HUES48 (cell line): ENCODE measurements at regions not wholly inside any gene's neighbourhood (a gene's known extent, or its start where the extent isn't known, plus 50 kb on each side); places are given as distances from the start of the nearest gene placed in this dataset.

ENCODE experiments used
- H3K27ac ChIP-seq: one replicate; pipeline ENCODE4 v1.7.0; 2013; ENCODE audit warnings: low read depth, low read length, inconsistent platforms
- H3K27me3 ChIP-seq: 2 replicates; pipeline ENCODE4 v1.6.1; 2013; ENCODE audit warnings: mild to moderate bottlenecking, low read length; ENCODE audit not compliant: control insufficient read depth, insufficient read depth
- H3K36me3 ChIP-seq: 2 replicates; pipeline ENCODE4 v1.6.1; 2013; ENCODE audit warnings: low read length; ENCODE audit not compliant: control insufficient read depth, insufficient read depth
- H3K4me1 ChIP-seq: 2 replicates; pipeline ENCODE4 v1.6.1; 2013; ENCODE audit warnings: mild to moderate bottlenecking, low read length; ENCODE audit not compliant: control insufficient read depth, insufficient read depth
- H3K4me3 ChIP-seq: 2 replicates; pipeline ENCODE4 v1.5.1; 2013; ENCODE audit warnings: mild to moderate bottlenecking, low read depth, low read length
- H3K9ac ChIP-seq: 2 replicates; pipeline ENCODE4 v1.6.1; 2013; ENCODE audit warnings: mild to moderate bottlenecking, low read depth, low read length, moderate library complexity
- H3K9me3 ChIP-seq: 2 replicates; pipeline ENCODE4 v1.6.1; 2013; ENCODE audit warnings: low read length; ENCODE audit not compliant: control insufficient read depth, insufficient read depth

DNA sequence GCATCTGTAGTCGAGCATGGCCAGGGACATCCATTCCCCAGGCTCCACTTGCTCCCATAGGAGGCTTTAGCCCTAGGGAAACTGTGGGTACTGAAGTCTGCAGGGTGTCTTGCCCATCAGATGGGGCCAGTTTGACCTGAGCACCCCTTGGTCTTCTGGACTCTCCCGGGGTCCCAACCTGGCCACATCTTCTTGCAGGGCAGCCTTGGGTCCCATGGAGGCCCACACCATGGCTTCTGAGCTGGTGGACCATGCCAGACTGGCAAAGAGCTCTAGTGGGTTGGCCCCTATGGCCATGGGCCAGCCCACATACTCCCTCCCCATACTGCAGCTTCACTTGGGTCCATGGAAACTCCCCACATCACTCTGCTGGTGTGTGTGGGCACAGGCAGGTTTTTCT lies 154.4 kb upstream of the PRLR start:
- Histone ChIP-seq H3K27ac (no peak overlapping the region), H3K4me1 (no peaks in the 10 kb centered on the region), H3K36me3 (no peaks in the 10 kb centered on the region), H3K9ac (no peak overlapping the region), H3K9me3 (no peaks in the 10 kb centered on the region), H3K4me3 (no peak overlapping the region), H3K27me3 (no peaks in the 10 kb centered on the region)

- no peaks in the 10 kb centered on the region for H3K9me3 ChIP-seq
- H3K9ac ChIP-seq = no peak overlapping the region
- H3K4me1 ChIP-seq = no peaks in the 10 kb centered on the region
- no peak overlapping the region for H3K4me3 ChIP-seq
- no peak overlapping the region for H3K27ac ChIP-seq
- H3K36me3 ChIP-seq = no peaks in the 10 kb centered on the region
- H3K27me3 ChIP-seq = no peaks in the 10 kb centered on the region
Observed at GRCh38 chr5:35383041-35383440, 152.8 kb upstream of the PRLR start.

DNA sequence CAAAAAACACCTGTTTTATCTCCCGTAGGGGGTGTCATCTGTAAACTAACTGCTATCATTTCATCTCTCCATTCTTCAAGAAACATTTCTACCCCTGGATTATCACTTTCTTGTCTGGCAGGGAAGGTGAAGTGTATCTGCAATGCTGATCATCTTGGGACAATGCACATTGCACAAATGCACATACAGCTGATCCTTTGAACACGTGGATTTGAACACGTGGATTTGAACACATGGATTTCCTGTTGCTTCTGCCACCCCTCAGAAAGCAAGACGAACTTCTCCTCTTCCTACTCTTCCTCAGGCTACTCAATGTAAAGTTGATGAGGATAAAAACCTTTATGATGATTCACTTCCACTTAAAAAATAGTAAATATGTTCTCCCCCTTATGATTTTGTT lies 147.4 kb upstream of the PRLR start:
- Histone ChIP-seq H3K36me3 (no peaks in the 10 kb centered on the region), H3K9ac (no peak overlapping the region), H3K27ac (no peak overlapping the region), H3K27me3 (no peaks in the 10 kb centered on the region), H3K4me3 (no peak overlapping the region), H3K4me1 (no peaks in the 10 kb centered on the region), H3K9me3 (no peaks in the 10 kb centered on the region)

DNA sequence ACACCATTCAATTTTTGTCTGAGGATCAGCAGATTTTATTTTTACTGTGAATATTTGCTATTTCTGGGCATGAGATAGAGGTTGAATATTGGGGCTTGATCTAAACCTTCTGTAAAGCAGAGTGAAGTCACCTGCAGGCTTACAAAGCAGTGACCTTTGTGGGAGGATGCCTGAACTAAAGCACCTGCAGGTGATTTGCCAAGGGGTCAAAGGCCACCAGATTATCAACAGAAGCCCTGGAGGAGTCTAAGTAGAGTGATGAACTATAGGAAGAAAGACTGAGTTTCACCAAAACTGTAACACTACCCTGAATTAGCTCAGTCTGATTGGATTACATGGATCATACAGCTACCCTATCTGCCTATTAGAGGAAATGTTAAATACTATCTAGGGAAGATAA lies 144.3 kb upstream of the PRLR start:
- Histone ChIP-seq H3K27ac (no peak overlapping the region), H3K9ac (no peak overlapping the region), H3K9me3 (no peaks in the 10 kb centered on the region), H3K4me1 (no peaks in the 10 kb centered on the region), H3K4me3 (no peak overlapping the region), H3K36me3 (no peaks in the 10 kb centered on the region), H3K27me3 (no peaks in the 10 kb centered on the region)

- no peaks in the 10 kb centered on the region for H3K9me3 ChIP-seq
- no peak overlapping the region for H3K9ac ChIP-seq
- no peaks in the 10 kb centered on the region for H3K36me3 ChIP-seq
- H3K27ac ChIP-seq = no peak overlapping the region
- H3K4me1 ChIP-seq = no peaks in the 10 kb centered on the region
- H3K4me3 ChIP-seq = no peak overlapping the region
- H3K27me3 ChIP-seq = no peaks in the 10 kb centered on the region
Observed at GRCh38 chr5:35373249-35373648, 143.0 kb upstream of the PRLR start.

GRCh38 chr5:35372482-35372881 lies 142.2 kb upstream of the PRLR start:
- no peaks in the 10 kb centered on the region for H3K4me1 ChIP-seq
- no peaks in the 10 kb centered on the region for H3K27me3 ChIP-seq
- H3K9me3 ChIP-seq = no peaks in the 10 kb centered on the region
- H3K27ac ChIP-seq = no peak overlapping the region
- H3K4me3 ChIP-seq = no peak overlapping the region
- no peak overlapping the region for H3K9ac ChIP-seq
- no peaks in the 10 kb centered on the region for H3K36me3 ChIP-seq

GRCh38 chr5:35371951-35372426 lies 141.7 kb upstream of the PRLR start:
- Histone ChIP-seq H3K4me3 (no peak overlapping the region), H3K9me3 (no peaks in the 10 kb centered on the region), H3K4me1 (no peaks in the 10 kb centered on the region), H3K27ac (no peak overlapping the region), H3K27me3 (no peaks in the 10 kb centered on the region), H3K9ac (no peak overlapping the region), H3K36me3 (no peaks in the 10 kb centered on the region)

GRCh38 chr5:35370871-35371270 lies 140.6 kb upstream of the PRLR start:
- Histone ChIP-seq H3K4me1 (0 out of 2 replicates have a peak, but pooled peaks cover 4% of the 10 kb centered on the region), H3K9me3 (no peaks in the 10 kb centered on the region), H3K36me3 (no peaks in the 10 kb centered on the region), H3K27ac (no peak overlapping the region), H3K27me3 (no peaks in the 10 kb centered on the region), H3K9ac (no peak overlapping the region), H3K4me3 (no peak overlapping the region)

DNA sequence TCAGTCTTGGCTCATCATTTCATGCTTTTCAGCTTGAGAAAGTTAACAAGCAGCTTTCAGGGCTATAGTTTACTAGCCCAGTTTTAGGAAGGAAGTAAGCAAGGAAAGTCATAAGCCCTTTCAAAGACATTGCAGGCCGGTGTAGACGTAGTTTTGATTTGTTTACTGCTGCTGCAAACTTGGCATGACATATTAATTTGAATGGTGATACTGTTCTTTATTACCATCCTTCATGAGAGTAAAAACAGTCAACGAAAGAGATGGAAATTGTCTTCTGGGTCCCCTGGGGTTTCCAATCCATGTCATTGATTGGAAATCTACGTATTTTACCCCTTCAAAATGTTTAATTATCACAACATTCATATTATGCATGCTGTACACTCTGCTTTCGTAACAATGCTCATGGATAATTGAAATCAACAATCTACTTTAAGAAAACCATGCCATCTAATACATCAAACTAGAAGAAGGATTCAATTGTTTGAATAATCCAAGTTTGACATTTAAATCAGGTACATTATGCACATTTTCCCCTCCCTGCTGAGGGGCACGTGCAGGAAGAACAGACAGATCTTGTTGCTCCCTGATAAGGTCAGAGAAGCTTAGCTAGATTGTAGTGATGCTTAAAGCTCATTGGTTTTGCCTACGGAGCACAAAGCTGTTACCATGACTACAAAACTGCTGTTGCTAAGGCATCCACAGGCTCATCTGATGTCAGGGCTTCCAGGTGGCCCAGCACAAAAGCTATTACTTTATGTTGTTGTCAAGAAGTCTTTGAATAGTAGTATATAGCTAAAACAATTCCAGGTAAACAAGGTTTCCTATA lies 139.9 kb upstream of the PRLR start:
- H3K9me3 ChIP-seq = no peaks in the 10 kb centered on the region
- no peaks in the 10 kb centered on the region for H3K27me3 ChIP-seq
- H3K36me3 ChIP-seq = no peaks in the 10 kb centered on the region
- H3K4me1 ChIP-seq = 0 out of 2 replicates have a peak, but pooled peaks cover 4% of the 10 kb centered on the region
- no peak overlapping the region for H3K27ac ChIP-seq
- no peak overlapping the region for H3K4me3 ChIP-seq
- no peak overlapping the region for H3K9ac ChIP-seq

DNA sequence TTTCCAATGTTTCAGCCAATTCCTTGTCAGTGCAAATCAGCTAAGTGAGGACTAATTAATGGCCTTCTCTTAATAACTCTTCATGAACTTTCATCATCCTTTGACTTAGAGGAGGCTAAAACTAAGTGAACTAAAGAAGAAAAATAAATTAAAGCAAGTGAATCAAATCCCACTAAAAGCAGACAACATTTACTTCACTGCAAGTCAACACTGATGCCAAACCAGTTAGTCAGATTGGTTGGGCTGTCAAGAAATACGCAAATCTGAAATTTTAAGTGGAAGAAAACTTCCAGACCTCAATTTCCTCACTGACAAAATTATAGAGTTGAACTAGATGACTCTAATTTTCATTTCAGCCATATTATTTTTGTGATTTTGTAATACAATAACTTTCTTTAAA lies 137.2 kb upstream of the PRLR start:
- H3K9me3 ChIP-seq = no peaks in the 10 kb centered on the region
- H3K9ac ChIP-seq = no peak overlapping the region
- no peaks in the 10 kb centered on the region for H3K36me3 ChIP-seq

GRCh38 chr5:35365758-35366157 lies 135.5 kb upstream of the PRLR start:
- 0 out of 2 replicates have a peak, but pooled peaks cover 4% of the 10 kb centered on the region for H3K4me1 ChIP-seq
- H3K9me3 ChIP-seq = no peaks in the 10 kb centered on the region
- no peak overlapping the region for H3K4me3 ChIP-seq
- no peak overlapping the region for H3K9ac ChIP-seq
- H3K36me3 ChIP-seq = no peaks in the 10 kb centered on the region
- H3K27me3 ChIP-seq = no peaks in the 10 kb centered on the region
- H3K27ac ChIP-seq = no peak overlapping the region

More for the DNA sequence above, 137.2 kb upstream of the PRLR start:
- Histone ChIP-seq H3K27me3 (no peaks in the 10 kb centered on the region), H3K4me1 (0 out of 2 replicates have a peak, but pooled peaks cover 4% of the 10 kb centered on the region), H3K4me3 (no peak overlapping the region), H3K27ac (no peak overlapping the region)
